ENCODE measurements at regions not wholly inside any gene's neighbourhood (a gene's known extent, or its start where the extent isn't known, plus 50 kb on each side); places are given as distances from the start of the nearest gene placed in this dataset.

DNA sequence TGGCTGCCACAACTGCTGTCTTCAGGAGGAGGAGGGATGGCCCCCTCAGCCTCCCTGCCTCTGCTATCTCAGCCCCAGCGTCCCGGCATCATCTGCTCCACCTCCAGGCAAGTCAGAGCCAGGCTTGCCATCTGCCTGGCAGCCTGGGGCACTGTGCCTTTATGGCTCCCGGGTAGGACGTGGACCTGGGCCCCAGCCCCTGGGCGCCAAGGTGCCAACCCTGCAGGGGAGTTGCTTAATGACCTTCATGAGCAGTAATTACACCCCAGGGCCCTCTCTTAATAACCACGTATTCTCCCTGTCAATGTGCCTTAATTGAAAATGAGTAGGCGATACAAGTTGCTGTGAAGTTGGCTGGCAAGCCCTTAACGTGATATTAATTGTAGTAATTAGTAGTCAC lies 122.1 kb upstream of the MLN start:
- H3K36me3 ChIP-seq (replicated peaks in 1 of 2), result no peaks in the 10 kb centered on the region
- H3K4me1 ChIP-seq (replicated peaks in 1 of 2), result no peaks in the 10 kb centered on the region
- 80 to 94% (median 83%) methylated on average over 3 to 8 of the region's 8 CpGs for whole genome bisulfite sequencing, 4 donors
- no peaks in the 10 kb centered on the region for H3K9me3 ChIP-seq (replicated peaks in 1 of 3)
- intact Hi-C loops (cut with DNase I), result no loop called here
- H3K27me3 ChIP-seq, result no peaks in the 10 kb centered on the region
- TF ChIP-seq, protein P1, sequence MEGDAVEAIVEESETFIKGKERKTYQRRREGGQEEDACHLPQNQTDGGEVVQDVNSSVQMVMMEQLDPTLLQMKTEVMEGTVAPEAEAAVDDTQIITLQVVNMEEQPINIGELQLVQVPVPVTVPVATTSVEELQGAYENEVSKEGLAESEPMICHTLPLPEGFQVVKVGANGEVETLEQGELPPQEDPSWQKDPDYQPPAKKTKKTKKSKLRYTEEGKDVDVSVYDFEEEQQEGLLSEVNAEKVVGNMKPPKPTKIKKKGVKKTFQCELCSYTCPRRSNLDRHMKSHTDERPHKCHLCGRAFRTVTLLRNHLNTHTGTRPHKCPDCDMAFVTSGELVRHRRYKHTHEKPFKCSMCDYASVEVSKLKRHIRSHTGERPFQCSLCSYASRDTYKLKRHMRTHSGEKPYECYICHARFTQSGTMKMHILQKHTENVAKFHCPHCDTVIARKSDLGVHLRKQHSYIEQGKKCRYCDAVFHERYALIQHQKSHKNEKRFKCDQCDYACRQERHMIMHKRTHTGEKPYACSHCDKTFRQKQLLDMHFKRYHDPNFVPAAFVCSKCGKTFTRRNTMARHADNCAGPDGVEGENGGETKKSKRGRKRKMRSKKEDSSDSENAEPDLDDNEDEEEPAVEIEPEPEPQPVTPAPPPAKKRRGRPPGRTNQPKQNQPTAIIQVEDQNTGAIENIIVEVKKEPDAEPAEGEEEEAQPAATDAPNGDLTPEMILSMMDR (IDR thresholded peaks at IDR 0.05), result no peak
- TF ChIP-seq POLR2A (IDR thresholded peaks at IDR 0.05), result no peak
- no peak for DNase-seq
- no peak overlapping the region for H3K4me3 ChIP-seq
- no peak overlapping the region for H3K27ac ChIP-seq

DNA sequence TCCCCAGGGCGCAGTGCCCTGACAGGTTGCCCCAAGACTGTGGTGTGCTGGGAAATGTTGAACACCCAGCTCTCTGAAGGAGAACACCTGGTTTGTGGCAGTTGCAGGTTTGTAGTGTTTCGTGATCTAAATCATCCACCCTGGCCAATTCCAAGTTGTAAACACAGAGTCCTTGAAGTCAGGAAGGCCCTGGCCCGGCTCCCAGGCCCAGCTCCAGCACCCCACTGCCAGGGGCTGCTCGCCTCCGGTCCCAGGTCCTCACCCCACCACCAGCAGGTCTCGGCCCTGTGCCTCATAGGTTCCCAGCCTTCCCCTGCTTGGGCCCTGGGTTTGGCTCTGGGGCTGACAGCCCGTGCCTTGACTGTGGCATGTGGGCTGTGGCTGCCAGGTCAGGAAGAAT lies 121.4 kb upstream of the MLN start:
- Histone ChIP-seq H3K4me3 (no peak overlapping the region), H3K4me1 (replicated peaks in 1 of 2) (no peaks in the 10 kb centered on the region), H3K36me3 (replicated peaks in 1 of 2) (no peaks in the 10 kb centered on the region), H3K9me3 (replicated peaks in 1 of 3) (no peaks in the 10 kb centered on the region), H3K27me3 (no peaks in the 10 kb centered on the region), H3K27ac (no peak overlapping the region)
- peak in 2 of 7 donors; percentile 18 to 31 for DNase-seq
- TF ChIP-seq, protein P1 (IDR thresholded peaks at IDR 0.05), result no peak
- no peak for TF ChIP-seq POLR2A (IDR thresholded peaks at IDR 0.05)
- WGBS, 4 donors, result 61 to 89% (median 69%) methylated on average over 2 to 7 of the region's 7 CpGs
- intact Hi-C loops (cut with DNase I), result no loop called here

DNA sequence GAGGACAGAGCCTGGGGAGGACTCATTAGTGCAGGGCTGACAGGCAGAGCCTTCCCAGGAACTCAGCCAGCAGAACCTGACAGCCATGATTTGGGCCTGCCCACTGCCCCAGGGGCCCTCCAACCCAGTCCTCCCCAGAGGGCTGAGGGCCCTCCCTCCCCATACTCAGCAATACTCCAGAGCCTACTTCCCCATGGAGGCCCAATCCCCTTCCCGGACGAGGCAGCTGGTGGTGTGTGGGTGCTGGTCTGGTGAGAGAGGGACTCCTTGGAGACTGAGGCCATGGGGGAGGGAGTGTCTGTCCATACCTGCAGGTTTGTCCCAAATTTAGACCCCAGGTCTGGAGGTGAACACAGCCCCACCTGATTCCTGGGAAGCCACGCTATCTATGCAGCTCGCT lies 120.9 kb upstream of the MLN start:
- Histone ChIP-seq H3K4me1 (replicated peaks in 1 of 2) (no peaks in the 10 kb centered on the region), H3K9me3 (replicated peaks in 1 of 3) (no peaks in the 10 kb centered on the region), H3K27ac (no peak overlapping the region), H3K4me3 (no peak overlapping the region), H3K27me3 (no peaks in the 10 kb centered on the region), H3K36me3 (replicated peaks in 1 of 2) (no peaks in the 10 kb centered on the region)
- TF ChIP-seq, protein P1 (IDR thresholded peaks at IDR 0.05), result no peak
- no peak for TF ChIP-seq POLR2A (IDR thresholded peaks at IDR 0.05)
- 94 to 100% (median 97%) methylated on average over 2 to 4 of the region's 4 CpGs for WGBS, 4 donors
- intact Hi-C loops (cut with DNase I), result no loop called here
- no peak for DNase-seq

DNA sequence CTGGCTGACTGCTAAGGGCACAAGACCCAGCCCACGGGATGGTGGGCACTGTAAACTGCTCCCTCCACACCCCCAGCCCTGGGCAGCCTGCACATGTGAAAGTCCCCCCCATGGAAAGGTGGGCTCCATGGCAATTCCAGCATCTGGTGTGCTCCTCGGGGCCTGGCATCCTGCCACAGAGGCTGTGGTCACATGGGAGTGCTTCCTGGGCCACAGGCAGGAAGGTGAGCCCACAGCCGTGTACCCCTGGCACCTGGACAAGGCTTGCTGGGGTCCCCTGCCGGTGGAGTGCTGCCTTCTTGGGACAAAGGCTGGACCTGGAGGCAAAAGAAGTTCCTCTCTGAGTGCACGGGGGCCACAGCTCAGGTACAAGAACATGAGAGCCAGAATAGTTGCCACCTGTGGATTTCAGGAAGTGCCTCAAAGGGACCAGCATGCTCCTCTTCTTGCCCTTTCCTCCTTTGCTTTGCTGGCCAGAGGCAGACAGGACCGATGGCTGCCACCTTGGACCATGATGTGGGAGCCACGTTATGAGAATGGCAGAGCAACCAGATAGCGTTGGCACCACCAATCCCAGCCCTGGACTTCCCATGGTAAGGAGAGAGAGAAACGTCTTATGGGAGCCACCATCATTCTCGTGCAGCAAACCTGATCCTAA lies 120.2 kb upstream of the MLN start:
- no peaks in the 10 kb centered on the region for H3K36me3 ChIP-seq (replicated peaks in 1 of 2)
- no peak overlapping the region for H3K27ac ChIP-seq

More for the DNA sequence above, 120.2 kb upstream of the MLN start:
- Histone ChIP-seq H3K4me1 (replicated peaks in 1 of 2) (no peaks in the 10 kb centered on the region), H3K9me3 (replicated peaks in 1 of 3) (no peaks in the 10 kb centered on the region), H3K27me3 (no peaks in the 10 kb centered on the region), H3K4me3 (no peak overlapping the region)
- intact Hi-C loops (cut with DNase I), result no loop called here
- no peak for DNase-seq
- TF ChIP-seq POLR2A (IDR thresholded peaks at IDR 0.05), result no peak
- TF ChIP-seq, protein P1 (IDR thresholded peaks at IDR 0.05), result no peak
- 64 to 83% (median 74%) methylated on average over 7 to 10 of the region's 10 CpGs for WGBS, 4 donors

Data from adrenal gland (tissue), 9 donors.